MCF 10A (cell line): ENCODE measurements at regions not wholly inside any gene's neighbourhood (a gene's known extent, or its start where the extent isn't known, plus 50 kb on each side); places are given as distances from the start of the nearest gene placed in this dataset.
"Not testable (repeated sequence)": the region's sequence is repeated elsewhere in the genome, so short reads cannot be mapped to it uniquely, and the experiment has no call there.

Experiments used
- BruUV-seq: library from RNA; stranded (reverse); fragments of 400-500 nt; replicated peaks from 2 replicates; lab custom pipeline; 2021; lab: Mats Ljungman, UMichigan
- CTCF ChIA-PET: fragments of 300-600 bp; sonication (Branson Sonifier 250); formaldehyde crosslinking; extraction: SDS; loops from one replicate; lab custom pipeline; 2021; ENCODE audit warnings: antibody characterized with exemption, inconsistent platforms; lab: Yijun Ruan, JAX
- POLR2A ChIA-PET: fragments of 300-600, 350-650 bp; sonication (Branson Sonifier 250); formaldehyde crosslinking; extraction: SDS; loops from one replicate; lab custom pipeline; 2020; ENCODE audit warnings: antibody characterized with exemption, inconsistent platforms; lab: Yijun Ruan, JAX
- DNase-seq: peaks from one replicate; pipeline ENCODE4 v3.0.0-alpha.2; 2018; ENCODE audit not compliant: unreplicated experiment
- H3K27ac Mint-ChIP-seq: one replicate; pipeline ENCODE4 v1.8.0; 2022; ENCODE audit warnings: mild to moderate bottlenecking, low read depth, mixed read lengths; ENCODE audit not compliant: unreplicated experiment
- H3K27me3 Mint-ChIP-seq: one replicate; pipeline ENCODE4 v1.8.0; 2022; ENCODE audit warnings: mixed read lengths; ENCODE audit not compliant: insufficient read depth, unreplicated experiment
- H3K36me3 Mint-ChIP-seq: one replicate; pipeline ENCODE4 v1.8.0; 2022; ENCODE audit warnings: mild to moderate bottlenecking, moderate library complexity, mixed read lengths; ENCODE audit not compliant: insufficient read depth, unreplicated experiment
- H3K4me1 Mint-ChIP-seq: one replicate; pipeline ENCODE4 v1.8.0; 2022; ENCODE audit warnings: mixed read lengths; ENCODE audit not compliant: insufficient read depth, unreplicated experiment
- H3K4me3 Mint-ChIP-seq: one replicate; pipeline ENCODE4 v1.8.0; 2022; ENCODE audit warnings: mild to moderate bottlenecking, moderate library complexity, mixed read lengths; ENCODE audit not compliant: unreplicated experiment
- H3K9me3 Mint-ChIP-seq: one replicate; pipeline ENCODE4 v1.8.0; 2022; ENCODE audit warnings: mixed read lengths; ENCODE audit not compliant: unreplicated experiment
- intact Hi-C: fragments of 100-400 bp; cut with micrococcal nuclease; formaldehyde crosslinking; loops from 2 replicates; pipeline ENCODE4 v1.14.1; 2022
- TF ChIP-seq, protein P1 (sequence below): fragments of 200-600 bp; IDR thresholded peaks from one replicate; pipeline ENCODE4 v1.8.0; 2022; ENCODE audit warnings: antibody characterized with exemption, mild to moderate bottlenecking; ENCODE audit not compliant: unreplicated experiment

DNA sequence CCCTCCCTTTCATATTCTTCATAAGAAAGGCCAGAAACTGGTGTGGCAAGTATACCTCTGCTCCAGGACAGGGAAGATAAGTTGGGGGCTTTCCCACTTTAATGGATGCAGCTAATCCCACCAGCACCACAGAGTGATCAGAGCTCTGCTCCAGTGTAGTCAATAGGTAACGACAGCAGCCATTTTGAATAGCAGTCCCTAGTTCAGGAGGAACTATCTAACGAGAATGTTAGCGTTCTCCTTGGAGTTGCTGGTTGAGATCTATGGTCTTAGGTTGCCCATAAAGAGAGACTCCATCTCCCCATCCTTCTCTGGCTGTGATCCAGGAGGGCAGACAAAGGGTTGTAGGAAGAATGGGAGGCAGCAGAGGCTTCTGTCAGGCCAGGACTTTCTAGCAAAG lies 64.0 kb upstream of the CCDC90B start:
- no peak overlapping the region for H3K4me3 Mint-ChIP-seq
- peaks cover 13% of the 10 kb centered on the region for H3K27me3 Mint-ChIP-seq
- peaks cover 7% of the 10 kb centered on the region for H3K9me3 Mint-ChIP-seq
- H3K36me3 Mint-ChIP-seq: no peaks in the 10 kb centered on the region
- no peaks in the 10 kb centered on the region for H3K4me1 Mint-ChIP-seq
- no peak overlapping the region for H3K27ac Mint-ChIP-seq
- BruUV-seq: no TSS peak
- intact Hi-C loops: no loop called here
- POLR2A ChIA-PET: no interaction called here
- DNase-seq: no peak
- TF ChIP-seq, protein P1, sequence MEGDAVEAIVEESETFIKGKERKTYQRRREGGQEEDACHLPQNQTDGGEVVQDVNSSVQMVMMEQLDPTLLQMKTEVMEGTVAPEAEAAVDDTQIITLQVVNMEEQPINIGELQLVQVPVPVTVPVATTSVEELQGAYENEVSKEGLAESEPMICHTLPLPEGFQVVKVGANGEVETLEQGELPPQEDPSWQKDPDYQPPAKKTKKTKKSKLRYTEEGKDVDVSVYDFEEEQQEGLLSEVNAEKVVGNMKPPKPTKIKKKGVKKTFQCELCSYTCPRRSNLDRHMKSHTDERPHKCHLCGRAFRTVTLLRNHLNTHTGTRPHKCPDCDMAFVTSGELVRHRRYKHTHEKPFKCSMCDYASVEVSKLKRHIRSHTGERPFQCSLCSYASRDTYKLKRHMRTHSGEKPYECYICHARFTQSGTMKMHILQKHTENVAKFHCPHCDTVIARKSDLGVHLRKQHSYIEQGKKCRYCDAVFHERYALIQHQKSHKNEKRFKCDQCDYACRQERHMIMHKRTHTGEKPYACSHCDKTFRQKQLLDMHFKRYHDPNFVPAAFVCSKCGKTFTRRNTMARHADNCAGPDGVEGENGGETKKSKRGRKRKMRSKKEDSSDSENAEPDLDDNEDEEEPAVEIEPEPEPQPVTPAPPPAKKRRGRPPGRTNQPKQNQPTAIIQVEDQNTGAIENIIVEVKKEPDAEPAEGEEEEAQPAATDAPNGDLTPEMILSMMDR: no peak
- CTCF ChIA-PET: no interaction called here

DNA sequence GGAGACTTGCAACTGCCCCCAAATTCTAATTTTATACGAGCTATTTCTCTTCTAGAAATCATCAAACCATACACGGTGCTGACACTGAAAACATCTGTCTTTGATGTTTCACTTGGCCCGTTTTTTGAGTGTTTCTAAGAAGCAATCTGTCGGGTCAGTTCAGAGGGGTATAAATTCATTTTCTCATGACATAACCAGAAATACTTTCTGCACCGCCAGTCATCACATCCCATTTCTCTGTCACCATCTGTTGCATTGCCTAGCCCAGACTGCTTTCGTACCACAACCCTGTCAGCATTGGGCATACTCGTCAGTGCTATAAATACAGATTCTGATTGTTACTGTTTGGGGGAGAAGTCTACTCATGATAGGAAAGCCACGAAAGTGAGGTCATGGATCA lies 63.1 kb upstream of the CCDC90B start:
- Mint-ChIP-seq H3K27ac (no peak overlapping the region), H3K9me3 (peaks cover 7% of the 10 kb centered on the region), H3K4me1 (no peaks in the 10 kb centered on the region), H3K36me3 (no peaks in the 10 kb centered on the region), H3K4me3 (no peak overlapping the region), H3K27me3 (peaks cover 13% of the 10 kb centered on the region)
- ChIA-PET POLR2A (no interaction called here), CTCF (no interaction called here)
- intact Hi-C loops: no loop called here
- TF ChIP-seq, protein P1: no peak
- no TSS peak for BruUV-seq
- DNase-seq: no peak

DNA sequence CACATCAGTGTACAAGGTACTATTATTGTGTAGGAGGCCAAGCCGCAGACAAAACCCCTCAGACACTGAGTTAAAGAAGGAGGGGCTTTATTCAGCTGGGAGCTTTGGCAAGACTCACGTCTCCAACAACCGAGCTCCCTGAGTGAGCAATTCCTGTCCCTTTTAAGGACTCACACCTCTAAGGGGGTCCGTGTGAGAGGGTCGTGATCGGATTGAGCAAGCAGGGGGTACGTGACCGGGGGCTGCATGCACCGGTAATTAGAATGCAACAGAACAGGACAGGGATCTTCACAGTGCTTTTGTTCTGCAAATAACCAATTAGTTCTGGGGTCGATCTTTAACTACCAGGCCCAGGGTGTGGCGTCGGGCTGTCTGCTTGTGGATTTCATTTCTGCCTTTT lies 60.5 kb upstream of the CCDC90B start:
- intact Hi-C loops, H3K27ac Mint-ChIP-seq, H3K36me3 Mint-ChIP-seq, BruUV-seq, H3K4me1 Mint-ChIP-seq, DNase-seq, POLR2A ChIA-PET, H3K9me3 Mint-ChIP-seq, H3K4me3 Mint-ChIP-seq: not testable (repeated sequence)
- peaks cover 13% of the 10 kb centered on the region for H3K27me3 Mint-ChIP-seq
- CTCF ChIA-PET: interaction anchor here (0.9 kb wide), 1 partner anchor 54 kb away, joined by 3 read pairs; no protein-coding TSS in a partner anchor

DNA sequence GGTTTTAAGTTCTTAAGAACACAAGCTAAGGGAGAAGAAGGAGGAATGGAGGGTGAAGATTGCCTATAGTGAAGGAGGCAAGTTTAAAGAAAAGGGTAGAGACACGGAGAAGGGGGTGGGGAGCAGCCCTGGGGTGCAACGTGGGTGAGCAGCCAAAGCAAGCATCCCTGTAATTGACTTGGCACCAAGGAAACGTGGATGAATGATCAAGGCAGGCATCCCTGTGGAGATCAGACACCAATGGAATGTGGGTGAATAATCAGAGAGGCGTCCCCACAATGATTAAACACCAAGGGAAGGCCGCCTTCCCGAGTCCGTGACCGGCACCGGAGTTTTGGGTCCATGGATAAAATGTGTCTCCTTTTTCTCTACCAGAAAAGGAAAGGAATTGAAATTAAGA lies 58.4 kb upstream of the CCDC90B start:
- H3K9me3 Mint-ChIP-seq, POLR2A ChIA-PET, CTCF ChIA-PET, H3K4me3 Mint-ChIP-seq, BruUV-seq, DNase-seq, intact Hi-C loops, H3K36me3 Mint-ChIP-seq, H3K27ac Mint-ChIP-seq, H3K4me1 Mint-ChIP-seq: not testable (repeated sequence)
- H3K27me3 Mint-ChIP-seq: peaks cover 13% of the 10 kb centered on the region

DNA sequence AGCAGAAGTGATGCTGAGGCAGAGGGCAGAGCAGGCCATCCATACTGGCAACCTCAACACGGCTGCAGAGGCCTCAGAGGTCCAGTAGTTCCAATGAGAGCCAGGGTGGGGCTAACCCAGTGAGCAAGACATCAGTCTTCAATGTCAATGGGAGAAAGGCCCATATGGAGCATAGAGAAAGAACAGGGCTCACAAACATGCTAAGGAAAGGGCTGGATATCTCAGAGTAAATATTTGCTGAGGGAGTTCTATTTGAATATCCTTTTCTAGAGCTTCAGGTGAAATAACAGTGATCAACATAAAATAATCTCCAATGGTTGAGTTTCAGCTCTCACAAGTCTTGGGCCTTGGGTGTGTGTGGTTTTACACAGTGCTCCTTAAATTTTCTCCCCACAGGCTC lies 50.8 kb upstream of the CCDC90B start:
- no peaks in the 10 kb centered on the region for H3K4me1 Mint-ChIP-seq
- H3K4me3 Mint-ChIP-seq: no peak overlapping the region
- no peaks in the 10 kb centered on the region for H3K9me3 Mint-ChIP-seq
- no TSS peak for BruUV-seq
- ChIA-PET POLR2A (no interaction called here), CTCF (no interaction called here)
- DNase-seq: no peak
- intact Hi-C loops: no loop called here
- H3K27me3 Mint-ChIP-seq: no peaks in the 10 kb centered on the region
- no peak overlapping the region for H3K27ac Mint-ChIP-seq
- TF ChIP-seq, protein P1: no peak
- no peaks in the 10 kb centered on the region for H3K36me3 Mint-ChIP-seq
